ENCODE measurements at regions not wholly inside any gene's neighbourhood (a gene's known extent, or its start where the extent isn't known, plus 50 kb on each side); places are given as distances from the start of the nearest gene placed in this dataset.

GRCh38 chr18:1916869-1917523 is 654.3 kb downstream of the METTL4 start:
- peaks cover 2% of the 10 kb centered on the region for H3K9me3 ChIP-seq (ENCODE audit: insufficient read depth, low read depth, low read length)
- H2AFZ ChIP-seq (ENCODE audit: insufficient read depth, low read length, poor library complexity) = no peak overlapping the region
- peaks cover 0 to 3% of the 10 kb centered on the region in 2 experiments for H3K4me1 ChIP-seq (ENCODE audit: control insufficient read depth in 1 of 2, insufficient read depth in 2 of 2, low read length in 2 of 2)
- H3K27ac ChIP-seq (ENCODE audit: low read depth, low read length) = no peak overlapping the region
- H3K36me3 ChIP-seq (ENCODE audit: control insufficient read depth in 1 of 2, insufficient read depth in 2 of 2, low read length in 2 of 2) = no peaks in the 10 kb centered on the region
- H3K79me1 ChIP-seq (ENCODE audit: low read length) = no peaks in the 10 kb centered on the region
- no peak overlapping the region for H4K91ac ChIP-seq (ENCODE audit: low read depth, low read length)
- H3K4me3 ChIP-seq (ENCODE audit: low read depth, low read length) = no peak overlapping the region
- H3K14ac ChIP-seq (ENCODE audit: low read length) = no peak overlapping the region
- no peak overlapping the region for H4K12ac ChIP-seq (ENCODE audit: low read depth, low read length)
- no peak overlapping the region for H3K18ac ChIP-seq (ENCODE audit: low read length)
- H2AK5ac ChIP-seq (ENCODE audit: low read length) = no peak overlapping the region
- no peak overlapping the region for H2BK5ac ChIP-seq (ENCODE audit: low read depth, low read length, poor library complexity)
- no peak overlapping the region for H2BK12ac ChIP-seq (ENCODE audit: low read length)
- no peak overlapping the region for H3K9ac ChIP-seq (ENCODE audit: low read length)
- no CpG with 5 or more reads among the region's 2 CpGs for WGBS (ENCODE audit: extremely low coverage, insufficient coverage, insufficient read length)
- H3K4me2 ChIP-seq (ENCODE audit: low read length) = no peak overlapping the region
- H4K8ac ChIP-seq (ENCODE audit: low read depth, low read length) = no peak overlapping the region
- H2BK120ac ChIP-seq (ENCODE audit: insufficient read depth, low read length, poor library complexity) = no peak overlapping the region
- no peak overlapping the region for H3K23ac ChIP-seq (ENCODE audit: low read length)
- DNase-seq = peak; percentile 57 to 80
- no peak overlapping the region for H3K4ac ChIP-seq (ENCODE audit: low read depth, low read length)
- H3K79me2 ChIP-seq (ENCODE audit: control insufficient read depth, insufficient read depth, low read length, poor library complexity) = no peaks in the 10 kb centered on the region
- no peaks in the 10 kb centered on the region for H3K27me3 ChIP-seq (ENCODE audit: insufficient read depth, low read length)

GRCh38 chr18:1917569-1917968 is 653.7 kb downstream of the METTL4 start:
- Histone ChIP-seq H3K18ac (ENCODE audit: low read length) (no peak overlapping the region), H3K23ac (ENCODE audit: low read length) (no peak overlapping the region), H4K8ac (ENCODE audit: low read depth, low read length) (no peak overlapping the region), H3K4me1 (ENCODE audit: control insufficient read depth in 1 of 2, insufficient read depth in 2 of 2, low read length in 2 of 2) (peaks cover 0 to 3% of the 10 kb centered on the region in 2 experiments), H3K79me1 (ENCODE audit: low read length) (no peaks in the 10 kb centered on the region), H2AK5ac (ENCODE audit: low read length) (no peak overlapping the region), H4K91ac (ENCODE audit: low read depth, low read length) (no peak overlapping the region), H3K27ac (ENCODE audit: low read depth, low read length) (no peak overlapping the region), H3K36me3 (ENCODE audit: control insufficient read depth in 1 of 2, insufficient read depth in 2 of 2, low read length in 2 of 2) (no peaks in the 10 kb centered on the region), H3K4me2 (ENCODE audit: low read length) (no peak overlapping the region), H2AFZ (ENCODE audit: insufficient read depth, low read length, poor library complexity) (no peak overlapping the region), H2BK120ac (ENCODE audit: insufficient read depth, low read length, poor library complexity) (no peak overlapping the region), H3K4ac (ENCODE audit: low read depth, low read length) (no peak overlapping the region), H3K79me2 (ENCODE audit: control insufficient read depth, insufficient read depth, low read length, poor library complexity) (no peaks in the 10 kb centered on the region), H4K12ac (ENCODE audit: low read depth, low read length) (no peak overlapping the region), H3K27me3 (ENCODE audit: insufficient read depth, low read length) (no peaks in the 10 kb centered on the region), H3K9me3 (ENCODE audit: insufficient read depth, low read depth, low read length) (peaks cover 2% of the 10 kb centered on the region), H3K4me3 (ENCODE audit: low read depth, low read length) (no peak overlapping the region), H3K9ac (ENCODE audit: low read length) (no peak overlapping the region), H2BK12ac (ENCODE audit: low read length) (no peak overlapping the region), H3K14ac (ENCODE audit: low read length) (no peak overlapping the region), H2BK5ac (ENCODE audit: low read depth, low read length, poor library complexity) (no peak overlapping the region)
- no CpG with 5 or more reads among the region's 4 CpGs for WGBS (ENCODE audit: extremely low coverage, insufficient coverage, insufficient read length)
- DNase-seq = peak; percentile 77 to 87

- Histone ChIP-seq H3K4me1 (ENCODE audit: control insufficient read depth in 1 of 2, insufficient read depth in 2 of 2, low read length in 2 of 2) (peaks cover 0 to 3% of the 10 kb centered on the region in 2 experiments), H3K4me3 (ENCODE audit: low read depth, low read length) (no peak overlapping the region), H2AK5ac (ENCODE audit: low read length) (no peak overlapping the region), H3K36me3 (ENCODE audit: control insufficient read depth in 1 of 2, insufficient read depth in 2 of 2, low read length in 2 of 2) (no peaks in the 10 kb centered on the region), H3K79me1 (ENCODE audit: low read length) (no peaks in the 10 kb centered on the region), H3K79me2 (ENCODE audit: control insufficient read depth, insufficient read depth, low read length, poor library complexity) (no peaks in the 10 kb centered on the region), H2BK12ac (ENCODE audit: low read length) (no peak overlapping the region), H3K4ac (ENCODE audit: low read depth, low read length) (no peak overlapping the region), H2BK120ac (ENCODE audit: insufficient read depth, low read length, poor library complexity) (no peak overlapping the region), H4K8ac (ENCODE audit: low read depth, low read length) (no peak overlapping the region), H3K27ac (ENCODE audit: low read depth, low read length) (no peak overlapping the region), H2BK5ac (ENCODE audit: low read depth, low read length, poor library complexity) (no peak overlapping the region), H3K14ac (ENCODE audit: low read length) (no peak overlapping the region), H3K9ac (ENCODE audit: low read length) (no peak overlapping the region), H2AFZ (ENCODE audit: insufficient read depth, low read length, poor library complexity) (no peak overlapping the region), H3K18ac (ENCODE audit: low read length) (no peak overlapping the region), H3K9me3 (ENCODE audit: insufficient read depth, low read depth, low read length) (no peaks in the 10 kb centered on the region), H3K23ac (ENCODE audit: low read length) (no peak overlapping the region), H3K4me2 (ENCODE audit: low read length) (no peak overlapping the region), H4K91ac (ENCODE audit: low read depth, low read length) (no peak overlapping the region), H4K12ac (ENCODE audit: low read depth, low read length) (no peak overlapping the region), H3K27me3 (ENCODE audit: insufficient read depth, low read length) (no peaks in the 10 kb centered on the region)
- no peak for DNase-seq
Measured at GRCh38 chr18:1922066-1922465, 649.2 kb downstream of the METTL4 start.

DNA sequence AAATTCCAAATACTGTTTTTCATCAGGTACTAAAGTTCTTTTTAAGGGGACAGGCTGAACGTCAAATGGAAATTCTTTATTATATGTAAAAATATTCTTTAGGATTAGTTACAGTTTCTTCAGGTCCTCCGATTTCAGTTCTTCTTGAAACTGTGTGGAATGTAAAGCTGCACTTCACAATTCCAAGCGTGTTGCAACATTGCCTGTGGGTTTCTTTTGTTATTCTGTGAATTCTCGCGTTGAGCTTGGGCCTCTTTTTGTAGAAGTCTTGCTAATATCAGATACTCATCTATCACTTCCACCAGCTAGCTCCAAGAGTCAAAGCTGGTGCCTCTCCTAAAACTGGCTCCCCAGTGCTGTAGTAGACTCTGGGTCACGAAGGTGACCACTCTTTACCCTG is 642.6 kb downstream of the METTL4 start:
- Histone ChIP-seq H3K4ac (ENCODE audit: low read depth, low read length) (no peak overlapping the region), H2AK5ac (ENCODE audit: low read length) (no peak overlapping the region), H2AFZ (ENCODE audit: insufficient read depth, low read length, poor library complexity) (no peak overlapping the region), H3K27me3 (ENCODE audit: insufficient read depth, low read length) (no peaks in the 10 kb centered on the region), H3K79me2 (ENCODE audit: control insufficient read depth, insufficient read depth, low read length, poor library complexity) (no peaks in the 10 kb centered on the region), H3K14ac (ENCODE audit: low read length) (no peak overlapping the region), H4K8ac (ENCODE audit: low read depth, low read length) (no peak overlapping the region), H2BK120ac (ENCODE audit: insufficient read depth, low read length, poor library complexity) (no peak overlapping the region), H4K12ac (ENCODE audit: low read depth, low read length) (no peak overlapping the region), H3K4me1 (ENCODE audit: control insufficient read depth in 1 of 2, insufficient read depth in 2 of 2, low read length in 2 of 2) (peaks cover 0 to 8% of the 10 kb centered on the region in 2 experiments), H3K9me3 (ENCODE audit: insufficient read depth, low read depth, low read length) (no peaks in the 10 kb centered on the region), H2BK5ac (ENCODE audit: low read depth, low read length, poor library complexity) (no peak overlapping the region), H3K4me3 (ENCODE audit: low read depth, low read length) (no peak overlapping the region), H3K79me1 (ENCODE audit: low read length) (no peaks in the 10 kb centered on the region), H2BK12ac (ENCODE audit: low read length) (no peak overlapping the region), H3K36me3 (ENCODE audit: control insufficient read depth in 1 of 2, insufficient read depth in 2 of 2, low read length in 2 of 2) (no peaks in the 10 kb centered on the region), H3K27ac (ENCODE audit: low read depth, low read length) (no peak overlapping the region), H3K23ac (ENCODE audit: low read length) (no peak overlapping the region), H3K4me2 (ENCODE audit: low read length) (no peak overlapping the region), H3K9ac (ENCODE audit: low read length) (no peak overlapping the region), H3K18ac (ENCODE audit: low read length) (no peak overlapping the region), H4K91ac (ENCODE audit: low read depth, low read length) (no peak overlapping the region)
- DNase-seq = peak; percentile 63 to 86
- no CpG with 5 or more reads among the region's 6 CpGs for WGBS (ENCODE audit: extremely low coverage, insufficient coverage, insufficient read length)

Measured in trophoblast cell (in vitro differentiated cells and primary cell).